DND-41 (cell line): ENCODE measurements at regions not wholly inside any gene's neighbourhood (a gene's known extent, or its start where the extent isn't known, plus 50 kb on each side); places are given as distances from the start of the nearest gene placed in this dataset.

Experiments used
- ATAC-seq: fragments of 200-7000 bp; cut with Tn5 transposase; 3 replicates; pipeline ENCODE4 v1.9.1; 2021; ENCODE audit warnings: low read depth; ENCODE audit not compliant: insufficient read depth
- DNase-seq: peaks from one replicate; pipeline ENCODE4 v3.0.0-alpha.2; 2020
- H2AFZ ChIP-seq: 2 replicates; pipeline ENCODE4 v1.6.0; 2012; ENCODE audit warnings: low read depth, low read length
- H3K27ac ChIP-seq: 2 replicates; pipeline ENCODE4 v1.5.1; 2012; ENCODE audit warnings: low read length, inconsistent platforms
- H3K27me3 ChIP-seq: fragments of 200-600 bp; sonication (generic); 2 replicates; pipeline ENCODE4 v1.6.0; 2012; ENCODE audit warnings: low read length, mild to moderate bottlenecking, inconsistent platforms; ENCODE audit not compliant: insufficient read depth, poor library complexity
- H3K36me3 ChIP-seq: 2 replicates; pipeline ENCODE4 v1.5.1; 2012; ENCODE audit warnings: low read length, inconsistent platforms; ENCODE audit not compliant: insufficient read depth
- H3K4me1 ChIP-seq: 2 replicates; pipeline ENCODE4 v1.5.1; 2012; ENCODE audit warnings: mild to moderate bottlenecking, low read length; ENCODE audit not compliant: insufficient read depth
- H3K4me2 ChIP-seq: 2 replicates; pipeline ENCODE4 v1.6.0; 2012; ENCODE audit warnings: mild to moderate bottlenecking, moderate library complexity, low read length, inconsistent platforms; ENCODE audit not compliant: insufficient read depth
- H3K4me3 ChIP-seq, 2 experiments: fragments of 200-600 bp in 1 of 2; shearing (Covaris generic) in 1 of 2; 2 replicates each; pipeline ENCODE4 v1.5.1; 2012 to 2016; ENCODE audit warnings: inconsistent platforms in 2 of 2, low read length in 2 of 2, mild to moderate bottlenecking in 2 of 2, low read depth in 1 of 2, moderate library complexity in 1 of 2
- H3K79me2 ChIP-seq: 2 replicates; pipeline ENCODE4 v1.6.0; 2012; ENCODE audit warnings: low read length, inconsistent platforms; ENCODE audit not compliant: insufficient read depth
- H3K9ac ChIP-seq: 2 replicates; pipeline ENCODE4 v1.6.0; 2012; ENCODE audit warnings: low read depth, mild to moderate bottlenecking, inconsistent platforms, low read length, moderate library complexity
- H3K9me3 ChIP-seq: 2 replicates; pipeline ENCODE4 v1.5.1; 2012; ENCODE audit warnings: low read length, moderate library complexity, mild to moderate bottlenecking, inconsistent platforms; ENCODE audit not compliant: insufficient read depth, severe bottlenecking
- H4K20me1 ChIP-seq: 2 replicates; pipeline ENCODE4 v1.6.0; 2012; ENCODE audit warnings: low read length; ENCODE audit not compliant: insufficient read depth
- CTCF ChIP-seq: IDR thresholded peaks from 2 replicates; pipeline ENCODE4 v1.5.1; 2012; ENCODE audit warnings: borderline replicate concordance, low read length, moderate library complexity, mild to moderate bottlenecking; ENCODE audit not compliant: poor library complexity, severe bottlenecking; ENCODE audit errors: extremely low read depth
- EZH2 ChIP-seq: IDR thresholded peaks from 3 replicates; pipeline ENCODE4 v1.6.1; 2012; ENCODE audit warnings: borderline replicate concordance, low read depth, mild to moderate bottlenecking, moderate library complexity, low read length, inconsistent platforms; ENCODE audit not compliant: severe bottlenecking

DNA sequence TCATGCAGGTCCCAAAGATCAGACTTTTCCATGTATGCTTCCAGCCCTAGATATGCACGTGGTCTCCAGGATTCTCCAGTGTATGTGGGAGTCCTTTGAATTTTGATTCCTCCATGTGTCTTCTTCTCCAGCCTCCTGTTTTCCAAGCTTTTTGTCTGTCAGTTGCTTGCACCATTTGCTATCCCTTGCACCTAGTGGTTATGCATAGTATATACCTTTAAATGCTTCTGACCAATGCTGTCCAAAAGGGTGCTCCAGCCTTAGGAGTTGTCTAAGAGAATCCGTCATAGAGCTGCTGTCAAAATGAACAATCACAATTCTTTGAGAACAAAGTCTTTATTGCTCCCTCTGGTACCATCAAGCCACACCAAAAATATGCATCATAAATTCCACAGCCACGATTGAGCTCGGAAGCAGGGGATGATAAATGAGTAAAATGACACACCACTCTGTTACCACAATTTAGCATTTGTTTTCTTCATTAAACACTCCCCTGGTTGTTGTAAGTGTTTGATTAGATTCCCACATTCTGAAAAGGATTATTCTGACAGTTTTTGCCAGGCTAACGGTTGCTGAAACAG is 706.2 kb upstream of the GJE1 start:
- H3K4me2 ChIP-seq: no peak overlapping the region
- no peaks in the 10 kb centered on the region for H4K20me1 ChIP-seq
- ATAC-seq (no peak), DNase-seq (no peak)
- no peaks in the 10 kb centered on the region for H3K79me2 ChIP-seq
- no peaks in the 10 kb centered on the region for H3K36me3 ChIP-seq
- H3K9me3 ChIP-seq: no peaks in the 10 kb centered on the region
- H3K27ac ChIP-seq: no peak overlapping the region
- TF ChIP-seq EZH2 (no peak), CTCF (no peak)
- H3K27me3 ChIP-seq: no peaks in the 10 kb centered on the region
- no peak overlapping the region for H2AFZ ChIP-seq
- no peaks in the 10 kb centered on the region for H3K4me1 ChIP-seq
- H3K4me3 ChIP-seq: no peak overlapping the region
- no peak overlapping the region for H3K9ac ChIP-seq

DNA sequence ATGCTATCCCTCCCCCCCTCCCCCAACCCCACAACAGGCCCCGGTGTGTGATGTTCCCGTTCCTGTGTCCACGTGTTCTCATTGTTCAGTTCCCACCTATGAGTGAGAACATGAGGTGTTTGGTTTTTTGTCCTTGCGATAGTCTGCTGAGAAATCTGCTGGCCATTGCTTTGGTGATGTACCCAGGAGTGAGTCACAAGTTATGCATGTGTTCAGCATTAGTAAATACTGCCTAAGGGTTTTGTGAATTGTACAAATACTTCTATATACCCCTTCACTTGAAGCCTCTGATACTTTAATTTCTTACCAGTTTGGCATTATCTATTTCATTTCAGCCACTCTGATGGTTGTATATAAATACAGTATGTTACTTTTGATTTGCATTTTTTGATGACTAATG is 711.3 kb upstream of the GJE1 start:
- H3K9me3 ChIP-seq: no peaks in the 10 kb centered on the region
- TF ChIP-seq CTCF: no peak
- TF ChIP-seq EZH2: no peak
- no peak overlapping the region for H3K9ac ChIP-seq
- H3K36me3 ChIP-seq: no peaks in the 10 kb centered on the region
- ATAC-seq (no peak), DNase-seq (no peak)
- no peak overlapping the region for H2AFZ ChIP-seq
- no peaks in the 10 kb centered on the region for H3K4me1 ChIP-seq
- H3K27ac ChIP-seq: no peak overlapping the region
- no peaks in the 10 kb centered on the region for H4K20me1 ChIP-seq
- no peak overlapping the region for H3K4me2 ChIP-seq
- H3K27me3 ChIP-seq: no peaks in the 10 kb centered on the region
- no peak overlapping the region for H3K4me3 ChIP-seq
- H3K79me2 ChIP-seq: no peaks in the 10 kb centered on the region

GRCh38 chr6:141418076-141418475 is 714.6 kb upstream of the GJE1 start:
- no peaks in the 10 kb centered on the region for H3K9me3 ChIP-seq
- no peaks in the 10 kb centered on the region for H3K79me2 ChIP-seq
- TF ChIP-seq CTCF (no peak), EZH2 (no peak)
- H3K4me1 ChIP-seq: no peaks in the 10 kb centered on the region
- no peaks in the 10 kb centered on the region for H4K20me1 ChIP-seq
- no peak for DNase-seq
- H3K4me2 ChIP-seq: no peak overlapping the region
- no peak overlapping the region for H3K9ac ChIP-seq
- no peak overlapping the region for H2AFZ ChIP-seq
- H3K27me3 ChIP-seq: no peaks in the 10 kb centered on the region
- ATAC-seq: no peak
- H3K27ac ChIP-seq: no peak overlapping the region
- H3K4me3 ChIP-seq: no peak overlapping the region
- no peaks in the 10 kb centered on the region for H3K36me3 ChIP-seq

- no peaks in the 10 kb centered on the region for H3K79me2 ChIP-seq
- H3K4me3 ChIP-seq: no peak overlapping the region
- H4K20me1 ChIP-seq: no peaks in the 10 kb centered on the region
- no peaks in the 10 kb centered on the region for H3K27me3 ChIP-seq
- H3K9me3 ChIP-seq: no peaks in the 10 kb centered on the region
- H3K27ac ChIP-seq: no peak overlapping the region
- TF ChIP-seq EZH2 (no peak), CTCF (no peak)
- no peak overlapping the region for H3K9ac ChIP-seq
- no peaks in the 10 kb centered on the region for H3K4me1 ChIP-seq
- no peak for ATAC-seq
- no peaks in the 10 kb centered on the region for H3K36me3 ChIP-seq
- no peak for DNase-seq
- H3K4me2 ChIP-seq: no peak overlapping the region
- no peak overlapping the region for H2AFZ ChIP-seq
These were observed 716.8 kb upstream of the GJE1 start for GRCh38 chr6:141415896-141416295.
